Mesodermal cell (in vitro differentiated cells): ENCODE measurements at regions not wholly inside any gene's neighbourhood (a gene's known extent, or its start where the extent isn't known, plus 50 kb on each side); places are given as distances from the start of the nearest gene placed in this dataset.

Experiments
- H3K27ac ChIP-seq: 2 replicates; pipeline ENCODE4 v1.7.0; 2013; ENCODE audit warnings: mild to moderate bottlenecking, low read depth, low read length, moderate library complexity; ENCODE audit not compliant: severe bottlenecking
- H3K36me3 ChIP-seq: 2 replicates; pipeline ENCODE4 v1.7.1; 2013; ENCODE audit warnings: mild to moderate bottlenecking, low read length, moderate library complexity; ENCODE audit not compliant: control insufficient read depth, insufficient read depth
- H3K4me1 ChIP-seq: one replicate; pipeline ENCODE4 v1.7.1; 2013; ENCODE audit warnings: mild to moderate bottlenecking, low read length; ENCODE audit not compliant: insufficient read depth, control insufficient read depth, poor library complexity, severe bottlenecking
- H3K4me3 ChIP-seq: 2 replicates; pipeline ENCODE4 v1.7.0; 2013; ENCODE audit warnings: low read length, control low read depth, mild to moderate bottlenecking; ENCODE audit not compliant: insufficient read depth, poor library complexity, severe bottlenecking; ENCODE audit errors: extremely low read depth
- H3K9me3 ChIP-seq: 2 replicates; pipeline ENCODE4 v1.7.1; 2013; ENCODE audit warnings: mild to moderate bottlenecking, low read length, moderate library complexity; ENCODE audit not compliant: control insufficient read depth
- WGBS, 2 experiments: methylation state at CpG; one replicate each; pipeline ENCODE4 v1.1.5; 2013; ENCODE audit warnings: missing lambda C conversion rate in 2 of 2; ENCODE audit not compliant: insufficient coverage in 2 of 2; 5-methylcytosine and 5-hydroxymethylcytosine counted together

DNA sequence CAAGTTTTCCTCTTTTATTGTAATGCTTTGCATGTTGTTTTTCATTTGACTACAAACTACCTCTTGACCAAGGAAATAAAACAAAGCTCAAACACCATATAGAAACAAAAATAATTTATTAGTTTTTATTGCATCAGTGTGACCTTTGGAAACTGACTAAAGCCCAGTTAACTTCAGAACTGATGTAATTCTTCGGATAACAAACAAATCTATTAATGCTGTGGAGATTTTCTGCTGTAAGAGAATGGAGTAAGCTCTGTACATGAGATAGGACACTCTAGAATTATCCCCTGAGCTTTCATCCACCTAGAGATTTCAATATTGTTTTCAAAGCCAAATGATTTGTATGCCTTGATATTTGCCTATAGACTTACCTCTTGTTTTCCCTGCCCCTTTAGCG is 154.0 kb upstream of the KCNK2 start:
- Histone ChIP-seq H3K4me3 (no peak overlapping the region), H3K36me3 (no peaks in the 10 kb centered on the region), H3K4me1 (no peaks in the 10 kb centered on the region), H3K27ac (no peak overlapping the region), H3K9me3 (no peaks in the 10 kb centered on the region)
- 100% methylated on average over 1 of the region's 2 CpGs; no CpG with 5 or more reads in 1 of the 2 experiments for WGBS, 2 experiments

DNA sequence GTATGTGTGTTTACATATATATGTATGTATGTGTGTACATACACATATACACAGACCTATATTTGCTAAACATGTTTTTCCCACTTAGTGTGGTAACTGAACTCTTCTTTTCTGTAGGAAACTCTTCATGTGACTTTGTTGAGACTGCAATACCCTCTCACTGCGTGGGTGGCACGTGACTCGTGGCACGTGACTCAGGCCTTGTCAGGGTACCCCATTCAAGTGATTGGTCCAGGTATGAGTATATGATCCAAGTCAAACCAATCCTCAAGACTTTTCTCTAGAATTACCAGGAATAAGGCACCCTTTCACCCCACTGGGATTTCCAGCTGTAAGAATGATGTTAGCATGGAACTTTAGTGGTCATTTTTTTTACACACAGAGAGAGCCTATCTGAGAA is 149.2 kb upstream of the KCNK2 start:
- H3K4me3 ChIP-seq = no peak overlapping the region
- H3K36me3 ChIP-seq = no peaks in the 10 kb centered on the region
- no peaks in the 10 kb centered on the region for H3K9me3 ChIP-seq
- H3K27ac ChIP-seq = no peak overlapping the region
- 90% methylated on average over 2 of the region's 4 CpGs; no CpG with 5 or more reads in 1 of the 2 experiments for WGBS, 2 experiments
- no peaks in the 10 kb centered on the region for H3K4me1 ChIP-seq

DNA sequence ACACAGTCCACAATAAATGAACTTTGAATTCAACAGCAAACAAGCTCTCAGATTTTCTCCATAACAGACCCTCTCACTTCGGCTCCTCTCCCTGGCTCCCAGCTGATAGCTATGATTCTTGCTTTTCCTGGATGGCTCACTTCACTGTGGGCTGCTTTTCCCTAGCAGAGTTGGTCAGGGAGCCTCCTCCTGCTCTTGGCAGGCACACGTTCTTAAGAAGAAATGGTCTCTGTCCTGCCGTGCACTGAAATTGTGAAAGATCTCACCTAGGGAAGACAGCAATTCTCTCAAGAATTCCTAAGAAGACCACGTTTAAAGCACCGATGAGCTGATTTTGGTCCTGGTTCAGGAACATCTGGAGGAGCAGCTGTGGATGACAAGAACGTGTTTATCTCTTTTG is 148.5 kb upstream of the KCNK2 start:
- Histone ChIP-seq H3K36me3 (no peaks in the 10 kb centered on the region), H3K27ac (no peak overlapping the region), H3K4me3 (no peak overlapping the region), H3K9me3 (no peaks in the 10 kb centered on the region), H3K4me1 (no peaks in the 10 kb centered on the region)
- WGBS, 2 experiments = 79 to 90% methylated on average over 6 of the region's 6 CpGs

DNA sequence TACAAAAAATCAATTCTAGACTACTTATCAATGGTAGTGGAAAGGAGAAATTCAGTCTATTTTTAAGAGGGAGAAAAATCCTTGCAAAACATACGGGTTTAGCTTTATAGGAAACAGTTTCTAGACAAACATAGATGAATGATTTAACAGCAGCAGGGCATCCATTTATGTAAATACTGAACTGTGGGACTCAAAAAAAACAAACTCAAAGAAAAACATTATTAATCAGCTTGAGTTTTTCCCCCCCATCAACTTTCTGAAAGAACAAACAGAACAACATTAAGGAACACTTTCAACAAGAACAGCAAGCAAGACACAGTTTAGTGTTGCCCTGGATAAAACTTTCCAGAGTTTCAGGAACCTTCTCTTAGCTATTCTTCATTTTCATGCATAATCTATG is 147.3 kb upstream of the KCNK2 start:
- no CpG with 5 or more reads among the region's 1 CpG for WGBS, 2 experiments
- Histone ChIP-seq H3K9me3 (no peaks in the 10 kb centered on the region), H3K4me1 (no peaks in the 10 kb centered on the region), H3K36me3 (no peaks in the 10 kb centered on the region), H3K4me3 (no peak overlapping the region), H3K27ac (no peak overlapping the region)

DNA sequence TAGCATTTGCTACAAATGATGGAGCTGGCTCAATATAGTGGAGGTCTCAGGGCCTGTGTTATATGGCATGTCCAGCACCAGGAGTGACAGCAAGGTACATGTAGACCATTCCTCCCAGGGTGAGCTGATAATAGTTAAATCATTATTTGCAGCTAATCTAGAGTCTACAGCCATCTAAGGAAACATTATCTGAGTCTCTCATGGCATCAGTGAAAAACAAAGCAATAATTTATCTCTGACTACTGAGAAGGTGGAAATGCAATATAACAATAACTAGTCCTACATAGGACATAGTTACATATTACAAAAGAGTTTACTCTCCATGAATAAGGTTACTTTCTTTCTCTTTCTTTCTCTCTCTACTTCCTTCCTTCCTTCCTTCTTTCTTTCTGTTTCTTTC is 143.4 kb upstream of the KCNK2 start:
- no peaks in the 10 kb centered on the region for H3K4me1 ChIP-seq
- no peaks in the 10 kb centered on the region for H3K9me3 ChIP-seq
- H3K4me3 ChIP-seq = no peak overlapping the region
- no peak overlapping the region for H3K27ac ChIP-seq
- no peaks in the 10 kb centered on the region for H3K36me3 ChIP-seq

DNA sequence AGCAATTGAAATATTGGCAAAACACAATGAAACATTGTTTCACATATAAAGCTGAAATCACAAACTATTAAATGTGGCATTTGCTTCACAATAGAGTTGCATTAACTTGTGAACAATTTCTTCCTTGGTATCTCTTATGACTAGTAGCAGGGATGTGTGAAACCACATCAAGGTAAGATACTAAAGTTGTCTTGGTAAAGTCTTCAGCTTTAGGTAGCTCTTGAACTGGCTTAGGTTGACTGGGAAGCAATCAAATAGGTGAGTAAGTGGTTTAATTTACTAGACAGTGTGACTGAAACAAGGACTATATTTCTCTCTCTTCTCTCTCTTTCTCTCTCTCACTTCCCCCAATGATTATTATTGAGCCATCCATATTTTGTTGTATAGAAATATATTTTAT is 141.5 kb upstream of the KCNK2 start:
- H3K4me1 ChIP-seq = no peaks in the 10 kb centered on the region
- H3K9me3 ChIP-seq = no peaks in the 10 kb centered on the region
- no peak overlapping the region for H3K4me3 ChIP-seq
- H3K36me3 ChIP-seq = no peaks in the 10 kb centered on the region
- no peak overlapping the region for H3K27ac ChIP-seq

DNA sequence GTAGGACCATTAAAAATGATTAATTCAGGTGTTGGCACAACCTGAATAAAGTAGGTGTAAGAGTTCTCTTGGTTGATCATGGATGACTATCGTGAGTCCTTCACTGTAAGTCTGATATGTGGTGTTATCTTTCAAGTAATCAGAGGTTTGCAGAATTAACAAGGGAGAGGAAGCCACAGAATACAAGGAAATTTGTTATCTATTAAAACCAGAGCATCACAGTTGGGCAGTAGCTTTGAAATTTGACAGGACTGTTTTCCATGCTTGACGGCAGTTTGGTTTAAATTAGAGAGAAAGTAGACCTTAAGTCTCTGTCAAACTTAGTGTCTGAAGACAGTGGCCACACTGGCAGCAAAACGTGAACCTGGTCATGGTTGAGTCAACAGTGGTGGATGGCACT is 139.5 kb upstream of the KCNK2 start:
- H3K4me3 ChIP-seq = no peak overlapping the region
- 88 to 89% methylated on average over 3 of the region's 3 CpGs for WGBS, 2 experiments
- no peaks in the 10 kb centered on the region for H3K36me3 ChIP-seq
- no peaks in the 10 kb centered on the region for H3K9me3 ChIP-seq
- H3K27ac ChIP-seq = no peak overlapping the region
- no peaks in the 10 kb centered on the region for H3K4me1 ChIP-seq

DNA sequence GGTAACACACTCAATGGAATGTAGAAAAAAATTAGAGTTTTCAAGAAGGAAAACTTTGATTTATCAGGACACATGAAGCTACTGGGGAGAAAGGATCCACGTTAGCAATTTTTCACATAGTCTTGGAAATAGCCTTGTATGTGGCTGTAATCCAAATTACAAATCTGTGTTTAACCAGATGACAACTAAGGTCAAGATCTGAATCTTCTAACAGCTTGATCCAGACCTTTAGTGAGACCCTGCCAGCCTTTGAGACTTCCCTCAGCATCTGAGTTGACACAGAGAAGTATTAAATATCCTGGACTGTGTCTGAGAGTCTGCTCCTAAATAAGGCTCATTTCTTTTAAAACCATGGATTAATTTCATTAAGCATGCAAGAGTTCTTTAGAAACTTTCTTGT is 135.9 kb upstream of the KCNK2 start:
- H3K4me1 ChIP-seq = no peaks in the 10 kb centered on the region
- H3K36me3 ChIP-seq = no peaks in the 10 kb centered on the region
- 80 to 100% methylated on average over 1 of the region's 1 CpG for whole genome bisulfite sequencing, 2 experiments
- no peak overlapping the region for H3K4me3 ChIP-seq
- no peaks in the 10 kb centered on the region for H3K9me3 ChIP-seq
- H3K27ac ChIP-seq = no peak overlapping the region

DNA sequence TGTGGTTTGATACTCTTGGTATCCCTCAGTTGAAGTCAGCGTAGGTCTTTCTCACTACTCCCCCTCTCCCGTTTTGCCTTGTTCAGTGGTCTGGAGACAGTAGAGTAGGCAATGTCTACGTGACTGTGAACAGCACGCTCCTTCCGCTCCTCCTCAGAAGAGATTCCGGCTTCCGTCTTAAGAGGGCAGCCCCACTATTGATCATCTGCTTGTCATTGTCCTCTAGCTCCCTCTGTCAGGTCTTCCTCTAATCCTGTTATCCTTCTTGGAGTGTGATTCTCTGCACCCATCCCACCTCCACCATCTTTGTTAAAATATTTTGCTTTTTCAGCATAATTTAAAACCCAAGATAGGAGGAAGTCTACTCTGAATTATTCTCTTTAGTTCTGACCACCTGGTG is 129.9 kb upstream of the KCNK2 start:
- 56 to 71% methylated on average over 7 of the region's 7 CpGs for WGBS, 2 experiments
- Histone ChIP-seq H3K9me3 (no peaks in the 10 kb centered on the region), H3K4me1 (peaks cover 4% of the 10 kb centered on the region)

DNA sequence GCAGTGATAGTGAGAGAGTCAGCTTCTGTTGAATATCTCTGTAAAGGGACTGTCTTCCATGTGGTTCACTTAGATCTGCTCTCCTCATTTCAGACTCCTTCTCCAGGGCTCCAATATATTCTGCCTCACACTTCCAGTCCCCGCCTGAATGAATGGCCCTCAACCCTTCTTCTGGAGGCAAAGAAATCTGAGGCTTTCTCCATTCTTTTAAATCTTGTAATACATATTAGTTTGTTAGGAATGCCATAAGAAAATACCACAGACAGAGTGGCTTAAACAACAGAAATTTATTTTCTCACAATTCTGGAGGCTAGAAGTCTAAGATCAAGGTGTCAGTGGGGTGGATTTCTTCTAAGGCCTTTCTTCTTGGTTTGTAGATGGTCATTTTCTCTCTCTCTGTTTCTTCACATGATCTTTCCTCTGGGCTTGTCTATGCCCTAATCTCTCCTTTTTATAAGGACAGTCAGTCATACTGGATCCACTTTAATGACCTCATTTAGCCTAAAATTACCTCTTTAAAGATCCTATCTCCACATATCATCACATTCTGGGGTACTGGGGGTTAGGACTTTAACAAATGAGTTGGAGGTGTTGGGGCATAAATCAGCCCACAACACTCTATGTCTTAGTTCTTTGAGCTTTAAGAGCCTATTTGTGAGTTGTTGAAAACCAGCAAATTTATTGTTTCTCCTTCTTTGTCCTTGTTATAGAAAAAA is 128.5 kb upstream of the KCNK2 start:
- WGBS, 2 experiments = no CpG with 5 or more reads among the region's 1 CpG
- H3K9me3 ChIP-seq = no peaks in the 10 kb centered on the region
- peaks cover 4% of the 10 kb centered on the region for H3K4me1 ChIP-seq
- H3K27ac ChIP-seq = no peak overlapping the region
- no peak overlapping the region for H3K4me3 ChIP-seq
- H3K36me3 ChIP-seq = no peaks in the 10 kb centered on the region

More for the DNA sequence above, 129.9 kb upstream of the KCNK2 start:
- no peak overlapping the region for H3K27ac ChIP-seq
- no peaks in the 10 kb centered on the region for H3K36me3 ChIP-seq
- no peak overlapping the region for H3K4me3 ChIP-seq

DNA sequence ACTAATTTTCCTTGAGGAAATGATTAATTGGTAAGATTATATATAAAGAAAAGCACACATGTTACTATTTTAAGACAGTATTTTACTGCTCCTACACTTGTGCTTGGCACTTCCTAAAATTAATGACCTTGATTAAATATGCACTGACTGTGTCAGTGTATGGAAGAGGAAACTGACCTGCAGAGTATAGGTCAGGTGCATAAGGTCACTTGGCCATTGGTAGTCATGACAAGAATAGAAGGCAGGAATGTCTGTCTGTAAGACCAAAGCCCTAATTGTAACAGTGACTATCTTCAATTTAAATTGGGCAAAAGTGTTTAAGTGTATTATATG is 128.0 kb upstream of the KCNK2 start:
- no peaks in the 10 kb centered on the region for H3K9me3 ChIP-seq
- no peak overlapping the region for H3K4me3 ChIP-seq

More for the DNA sequence above, 128.0 kb upstream of the KCNK2 start:
- Histone ChIP-seq H3K36me3 (no peaks in the 10 kb centered on the region), H3K4me1 (peaks cover 4% of the 10 kb centered on the region), H3K27ac (no peak overlapping the region)
